GM18858 (cell line): ENCODE measurements at regions not wholly inside any gene's neighbourhood (a gene's known extent, or its start where the extent isn't known, plus 50 kb on each side); places are given as distances from the start of the nearest gene placed in this dataset.
"Not testable (repeated sequence)": the region's sequence is repeated elsewhere in the genome, so short reads cannot be mapped to it uniquely, and the experiment has no call there.

Experiments
- ATAC-seq: cut with Tn5 transposase; IDR thresholded peaks from one replicate; pipeline ENCODE4 v1.9.1; 2021; ENCODE audit not compliant: unreplicated experiment

GRCh38 chr6:169145496-169145895 is 108.2 kb downstream of the THBS2 start:
- ATAC-seq, result no peak

- ATAC-seq, result no peak
These were observed 109.3 kb downstream of the THBS2 start for GRCh38 chr6:169144356-169144755.

GRCh38 chr6:169142538-169142844 is 111.2 kb downstream of the THBS2 start:
- no peak for ATAC-seq

- ATAC-seq, result no peak
These were observed 111.7 kb downstream of the THBS2 start for GRCh38 chr6:169141671-169142537.

- ATAC-seq, result no peak
These were observed 112.6 kb downstream of the THBS2 start for GRCh38 chr6:169140986-169141495.

GRCh38 chr6:169139179-169139971 is 114.3 kb downstream of the THBS2 start:
- ATAC-seq, result no peak

GRCh38 chr6:169132352-169132940 is 121.2 kb downstream of the THBS2 start:
- ATAC-seq, result no peak

GRCh38 chr6:169131390-169131789 is 122.3 kb downstream of the THBS2 start:
- no peak for ATAC-seq

- no peak for ATAC-seq
These were observed 123.5 kb downstream of the THBS2 start for GRCh38 chr6:169130113-169130512.

GRCh38 chr6:169121013-169121412 is 132.6 kb downstream of the THBS2 start:
- ATAC-seq, result no peak

GRCh38 chr6:169119669-169120068 is 134.0 kb downstream of the THBS2 start:
- no peak for ATAC-seq

GRCh38 chr6:169118346-169118830 is 135.3 kb downstream of the THBS2 start:
- ATAC-seq, result no peak

- ATAC-seq, result no peak
These were observed 136.0 kb downstream of the THBS2 start for GRCh38 chr6:169117663-169118062.

GRCh38 chr6:169115632-169116031 is 138.0 kb downstream of the THBS2 start:
- no peak for ATAC-seq

- ATAC-seq, result not testable (repeated sequence)
These were observed 139.0 kb downstream of the THBS2 start for GRCh38 chr6:169114632-169115031.

- ATAC-seq, result no peak
These were observed 140.9 kb downstream of the THBS2 start for GRCh38 chr6:169112483-169113320.

- ATAC-seq, result no peak
These were observed 142.4 kb downstream of the THBS2 start for GRCh38 chr6:169111203-169111602.

GRCh38 chr6:169109411-169110220 is 144.0 kb downstream of the THBS2 start:
- no peak for ATAC-seq

GRCh38 chr6:169108753-169109152 is 144.9 kb downstream of the THBS2 start:
- no peak for ATAC-seq

GRCh38 chr6:169106176-169106575 is 147.5 kb downstream of the THBS2 start:
- ATAC-seq, result no peak
